ENCODE measurements at regions not wholly inside any gene's neighbourhood (a gene's known extent, or its start where the extent isn't known, plus 50 kb on each side); places are given as distances from the start of the nearest gene placed in this dataset.

DNA sequence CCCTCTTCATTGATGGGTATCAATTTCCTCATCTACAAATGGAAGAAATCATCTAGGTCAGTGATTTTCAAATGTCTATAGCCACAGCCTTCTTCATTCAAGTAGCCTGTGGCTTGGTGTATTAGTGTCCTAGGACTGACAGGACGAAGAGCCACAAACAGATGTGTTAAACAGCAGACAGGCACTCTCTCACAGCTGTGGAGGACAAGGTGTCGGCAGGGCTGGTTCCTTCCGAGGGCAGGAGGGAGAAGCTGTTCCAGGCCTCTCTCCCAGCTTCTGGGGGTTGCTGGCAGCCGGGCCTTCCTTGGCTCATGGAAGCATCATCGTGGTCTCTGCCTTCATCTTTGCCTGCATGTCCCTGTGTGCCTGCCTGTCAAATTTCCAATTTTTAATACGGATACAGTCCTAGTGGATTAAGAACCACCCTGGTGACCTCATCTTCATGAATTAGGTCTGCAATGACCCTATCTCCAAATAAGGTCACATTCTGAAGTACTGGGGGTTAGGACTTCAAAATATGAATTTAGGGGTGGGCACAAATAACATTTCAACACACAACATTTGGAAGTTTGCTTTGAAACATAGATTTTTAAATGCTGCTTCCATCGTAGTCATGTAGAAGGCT lies 86.5 kb downstream of the PTGR3 start:
- TF ChIP-seq, protein P1, sequence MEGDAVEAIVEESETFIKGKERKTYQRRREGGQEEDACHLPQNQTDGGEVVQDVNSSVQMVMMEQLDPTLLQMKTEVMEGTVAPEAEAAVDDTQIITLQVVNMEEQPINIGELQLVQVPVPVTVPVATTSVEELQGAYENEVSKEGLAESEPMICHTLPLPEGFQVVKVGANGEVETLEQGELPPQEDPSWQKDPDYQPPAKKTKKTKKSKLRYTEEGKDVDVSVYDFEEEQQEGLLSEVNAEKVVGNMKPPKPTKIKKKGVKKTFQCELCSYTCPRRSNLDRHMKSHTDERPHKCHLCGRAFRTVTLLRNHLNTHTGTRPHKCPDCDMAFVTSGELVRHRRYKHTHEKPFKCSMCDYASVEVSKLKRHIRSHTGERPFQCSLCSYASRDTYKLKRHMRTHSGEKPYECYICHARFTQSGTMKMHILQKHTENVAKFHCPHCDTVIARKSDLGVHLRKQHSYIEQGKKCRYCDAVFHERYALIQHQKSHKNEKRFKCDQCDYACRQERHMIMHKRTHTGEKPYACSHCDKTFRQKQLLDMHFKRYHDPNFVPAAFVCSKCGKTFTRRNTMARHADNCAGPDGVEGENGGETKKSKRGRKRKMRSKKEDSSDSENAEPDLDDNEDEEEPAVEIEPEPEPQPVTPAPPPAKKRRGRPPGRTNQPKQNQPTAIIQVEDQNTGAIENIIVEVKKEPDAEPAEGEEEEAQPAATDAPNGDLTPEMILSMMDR (IDR thresholded peaks at IDR 0.05; ENCODE audit: insufficient read depth, low read depth, low read length, missing control alignments), result no peak
- no peak for DNase-seq (ENCODE audit: low read depth)
- H3K4me3 ChIP-seq (ENCODE audit: low read depth, low read length), result no peak overlapping the region

GRCh38 chr18:75121266-75121665 lies 87.7 kb downstream of the PTGR3 start:
- DNase-seq (ENCODE audit: low read depth), result no peak
- H3K4me3 ChIP-seq (ENCODE audit: low read depth, low read length), result no peak overlapping the region
- TF ChIP-seq, protein P1 (IDR thresholded peaks at IDR 0.05; ENCODE audit: insufficient read depth, low read depth, low read length, missing control alignments), result no peak

- no peak overlapping the region for H3K4me3 ChIP-seq (ENCODE audit: low read depth, low read length)
- TF ChIP-seq, protein P1 (IDR thresholded peaks at IDR 0.05; ENCODE audit: insufficient read depth, low read depth, low read length, missing control alignments), result no peak
- DNase-seq (ENCODE audit: low read depth), result no peak
Measured at GRCh38 chr18:75120521-75120920, 88.4 kb downstream of the PTGR3 start.

GRCh38 chr18:75116809-75117208 lies 92.1 kb downstream of the PTGR3 start:
- no peak overlapping the region for H3K4me3 ChIP-seq (ENCODE audit: low read depth, low read length)
- TF ChIP-seq, protein P1 (IDR thresholded peaks at IDR 0.05; ENCODE audit: insufficient read depth, low read depth, low read length, missing control alignments), result no peak
- no peak for DNase-seq (ENCODE audit: low read depth)

DNA sequence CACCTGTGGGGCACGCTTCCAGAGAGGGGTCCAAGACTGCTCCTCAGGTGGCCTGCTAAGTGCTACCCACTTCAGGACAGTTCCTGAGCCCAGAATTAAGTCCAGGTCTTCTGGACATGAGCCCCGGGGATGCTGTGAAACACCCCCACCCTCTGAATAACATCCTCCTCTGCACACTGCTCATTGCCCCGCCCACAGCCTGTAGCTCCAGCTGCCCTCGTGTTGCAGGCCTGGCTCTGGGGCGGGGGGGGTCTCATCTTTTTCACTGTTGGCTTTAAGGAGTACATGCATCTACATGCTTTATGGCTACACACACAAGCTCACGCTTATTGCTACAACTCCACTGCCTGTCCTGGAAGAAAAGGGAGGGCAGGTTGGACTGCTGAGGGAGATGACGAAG lies 92.8 kb downstream of the PTGR3 start:
- DNase-seq (ENCODE audit: low read depth), result no peak
- TF ChIP-seq, protein P1 (IDR thresholded peaks at IDR 0.05; ENCODE audit: insufficient read depth, low read depth, low read length, missing control alignments), result no peak
- no peak overlapping the region for H3K4me3 ChIP-seq (ENCODE audit: low read depth, low read length)

DNA sequence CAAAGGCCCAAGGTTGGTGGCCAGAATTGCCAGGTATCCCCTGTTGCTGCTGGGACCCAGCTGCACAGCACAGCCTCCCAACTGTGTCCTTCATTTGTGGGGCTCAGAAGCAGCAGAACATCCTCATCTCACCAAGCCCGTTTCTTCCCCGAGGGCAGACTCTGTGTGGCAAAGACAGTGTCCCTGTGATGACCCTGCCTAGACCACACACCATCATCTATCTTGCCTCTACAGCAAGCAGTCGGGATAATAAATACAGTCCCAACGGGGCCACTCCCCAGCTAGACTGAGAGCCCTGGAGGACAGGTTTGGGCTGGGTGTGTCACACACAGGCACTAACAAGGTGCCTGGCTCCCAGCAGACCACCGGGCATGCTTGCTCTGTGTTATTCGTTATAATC lies 93.4 kb downstream of the PTGR3 start:
- no peak overlapping the region for H3K4me3 ChIP-seq (ENCODE audit: low read depth, low read length)
- TF ChIP-seq, protein P1 (IDR thresholded peaks at IDR 0.05; ENCODE audit: insufficient read depth, low read depth, low read length, missing control alignments), result no peak
- no peak for DNase-seq (ENCODE audit: low read depth)
